ENCODE measurements at regions not wholly inside any gene's neighbourhood (a gene's known extent, or its start where the extent isn't known, plus 50 kb on each side); places are given as distances from the start of the nearest gene placed in this dataset.

DNA sequence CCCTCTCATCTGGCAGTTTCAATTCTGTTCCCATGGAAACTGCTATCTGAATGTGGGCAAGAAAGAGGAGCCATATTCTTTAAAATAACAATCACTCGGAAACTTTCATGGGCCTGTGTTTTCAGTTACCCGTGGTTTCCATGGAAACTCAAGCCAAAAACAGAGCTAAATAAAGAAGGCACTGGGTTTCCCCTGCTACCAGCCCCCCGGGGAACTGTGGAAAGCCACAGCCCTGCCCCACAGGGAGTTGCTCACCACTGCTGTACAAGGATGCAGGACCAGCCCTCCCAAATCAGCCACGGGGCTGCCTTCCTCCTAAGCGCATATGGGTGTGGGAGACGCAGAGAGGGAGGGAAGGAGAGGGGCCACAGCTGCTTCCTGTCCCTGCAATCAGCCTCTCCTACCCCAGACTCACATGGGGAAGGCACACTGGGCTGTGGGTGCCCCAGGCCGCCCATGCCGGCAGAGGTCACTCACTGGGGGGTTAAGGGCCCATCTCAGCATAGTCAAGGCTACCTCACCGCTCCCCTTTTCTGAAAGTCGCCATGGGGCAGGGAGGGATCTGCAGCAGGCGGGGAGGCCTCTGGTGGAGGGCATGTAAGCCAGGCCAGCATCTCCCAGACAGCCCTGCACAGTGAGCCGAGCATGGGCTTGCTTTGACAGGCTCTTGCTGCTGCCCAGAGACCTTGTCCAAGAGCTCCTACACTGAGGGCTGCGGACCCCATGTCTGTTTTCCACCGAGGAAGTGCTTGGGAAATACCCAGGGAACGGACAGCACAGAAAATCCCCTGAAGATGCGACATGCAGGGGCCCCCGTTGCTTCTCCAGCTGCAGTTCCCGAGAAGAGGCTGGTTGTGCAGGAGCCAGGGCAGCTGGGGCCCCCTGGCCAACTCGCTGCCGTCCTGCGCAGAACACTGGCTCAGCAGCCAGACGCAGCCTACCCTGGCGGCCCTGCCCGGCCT, 157.3 kb upstream of the PPP2R2D start:
- DNase-seq = peak; percentile 76

DNA sequence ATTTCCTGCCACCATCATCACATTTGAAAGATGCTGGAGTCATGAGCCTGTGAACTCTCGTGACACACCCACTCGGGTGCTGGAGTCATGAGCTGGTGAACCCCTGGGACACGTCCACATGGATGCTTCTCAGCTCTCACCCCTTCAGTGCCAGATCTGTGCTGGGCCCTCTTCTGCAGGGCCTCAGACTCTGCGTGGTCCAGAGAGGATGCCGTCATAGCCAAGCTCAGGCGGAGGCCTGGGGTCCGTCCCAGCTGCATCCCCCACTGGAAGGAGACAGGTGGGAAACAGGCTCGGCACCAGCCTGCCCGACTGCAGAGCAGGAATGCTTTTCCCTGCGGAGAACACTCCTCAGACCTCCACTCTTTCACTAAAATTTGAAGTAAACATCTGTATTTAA, 156.5 kb upstream of the PPP2R2D start:
- DNase-seq = no peak

DNA sequence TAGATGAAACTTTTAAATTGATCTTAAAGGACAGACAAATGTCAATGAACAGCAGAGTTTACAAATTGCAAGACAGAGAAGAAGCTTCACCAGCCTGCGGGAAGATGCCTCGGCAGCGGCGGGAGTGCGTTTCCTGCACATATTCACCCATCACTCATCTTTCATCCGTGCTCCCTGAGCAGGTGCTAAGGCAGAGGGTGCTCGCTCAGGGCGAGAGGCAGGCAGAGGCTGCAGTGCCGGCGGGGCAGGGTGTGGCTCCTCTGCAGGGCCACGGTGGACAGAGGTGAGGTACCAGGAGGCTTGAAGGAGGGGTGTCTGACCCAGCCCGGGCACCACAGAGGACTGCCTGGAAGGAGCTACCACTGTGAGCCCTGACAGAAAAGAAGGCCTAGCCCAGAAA, 155.2 kb upstream of the PPP2R2D start:
- no peak for DNase-seq

DNA sequence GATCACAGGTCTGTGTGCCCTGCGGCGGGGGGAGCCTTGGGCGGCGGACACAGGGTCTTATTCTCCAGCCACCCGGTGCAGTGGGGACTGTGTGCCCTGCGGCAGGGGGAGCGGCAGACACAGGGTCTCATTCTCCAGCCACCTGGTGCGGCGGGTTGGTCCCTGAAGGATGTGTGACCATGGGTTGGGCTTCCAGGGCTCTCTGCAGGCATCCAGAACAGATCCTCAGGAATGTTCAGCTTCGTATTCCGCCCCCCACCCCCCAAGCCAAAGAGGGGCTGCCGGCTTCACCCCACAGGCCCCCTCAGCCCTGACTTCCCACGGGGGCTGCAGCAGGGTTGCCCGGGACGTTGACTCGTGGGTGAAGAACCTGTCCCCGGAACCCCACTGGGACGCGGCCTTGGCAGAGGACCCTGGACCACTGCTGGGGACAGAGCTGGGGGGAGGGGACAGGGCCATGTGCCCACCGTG, 154.5 kb upstream of the PPP2R2D start:
- no peak for DNase-seq

DNA sequence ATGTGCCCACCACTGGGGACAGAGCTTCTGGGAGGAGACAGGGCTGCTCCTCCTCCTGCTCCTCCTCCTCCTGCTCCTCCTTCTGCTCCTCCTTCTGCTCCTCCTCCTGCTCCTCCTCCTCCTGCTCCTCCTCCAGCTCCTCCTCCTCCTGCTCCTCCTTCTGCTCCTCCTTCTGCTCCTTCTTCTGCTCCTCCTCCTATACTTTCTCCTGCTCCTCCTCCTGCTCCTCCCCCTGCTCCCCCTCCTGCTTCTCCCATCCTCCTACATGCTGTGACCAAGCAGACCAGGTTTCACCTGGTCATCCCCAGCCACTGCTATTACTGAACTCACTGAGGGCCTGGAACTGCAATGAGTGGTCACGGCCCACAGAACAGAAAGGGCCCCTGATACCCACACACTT, 154.0 kb upstream of the PPP2R2D start:
- DNase-seq = no peak

DNA sequence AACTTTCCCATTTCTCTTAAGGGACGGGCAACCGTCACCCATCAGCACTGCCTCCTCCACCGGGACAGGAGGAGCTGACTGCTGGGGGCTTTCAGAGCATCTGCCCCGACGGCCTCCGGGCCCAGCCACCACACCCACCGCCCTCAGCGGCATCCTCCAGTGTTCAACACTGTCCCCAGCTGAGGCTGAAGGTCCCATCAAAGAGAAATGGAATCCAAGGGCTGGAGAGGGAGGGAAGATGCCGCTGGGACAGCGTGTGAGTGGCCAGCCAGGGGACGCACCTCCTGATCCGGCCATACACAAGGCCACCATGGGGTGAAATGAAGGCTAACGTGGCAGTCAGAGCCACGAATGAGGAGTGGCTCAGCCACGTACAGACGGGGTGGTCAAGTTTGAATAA, 153.6 kb upstream of the PPP2R2D start:
- no peak for DNase-seq

- no peak for DNase-seq
Measured at GRCh38 chr10:131747791-131748190, 153.0 kb upstream of the PPP2R2D start.

GRCh38 chr10:131748191-131748590, 152.6 kb upstream of the PPP2R2D start:
- DNase-seq = no peak

DNA sequence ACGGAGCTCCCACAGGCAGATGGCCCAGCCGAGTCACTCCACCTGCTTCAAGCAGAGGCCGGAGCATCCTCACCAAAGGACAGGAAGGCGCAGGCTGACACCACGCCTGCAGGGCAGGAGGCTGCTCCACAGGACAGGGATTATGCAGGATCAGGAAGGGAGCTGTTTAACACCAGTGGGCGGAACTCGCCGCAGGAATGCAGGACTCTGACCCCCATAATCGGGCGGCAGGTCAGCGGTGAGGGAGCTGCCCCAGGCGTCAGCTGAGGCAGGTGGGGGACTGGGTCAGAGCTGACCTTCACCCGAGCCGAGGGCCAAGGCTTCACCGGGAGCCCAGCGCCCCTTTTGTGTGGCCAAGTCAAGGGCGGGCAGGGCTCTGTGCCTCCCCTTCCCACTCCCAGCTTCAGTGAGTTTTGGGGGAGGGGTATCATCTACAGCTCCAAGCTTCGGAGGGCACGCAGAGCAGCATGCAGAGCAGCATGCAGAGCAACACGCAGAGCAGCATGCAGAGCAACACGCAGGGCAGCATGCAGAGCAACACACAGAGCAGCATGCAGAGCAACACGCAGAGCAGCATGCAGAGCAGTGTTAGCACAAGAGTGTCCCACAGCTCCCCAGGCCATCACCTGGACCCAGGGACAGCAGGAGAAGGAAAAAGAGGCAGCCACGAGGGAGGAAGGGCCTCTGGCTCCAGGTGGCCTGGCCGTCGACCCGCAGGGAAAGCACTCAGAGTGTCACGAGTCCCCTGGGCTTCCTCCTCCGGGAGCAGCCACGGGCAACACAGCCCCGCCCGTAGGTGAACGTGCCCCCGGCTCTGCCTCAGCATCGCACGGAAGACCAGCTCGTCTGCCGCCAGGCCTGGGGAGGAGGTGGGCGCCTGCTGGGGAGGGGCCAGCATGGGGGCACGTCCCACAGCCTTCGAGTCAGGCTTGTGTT, 151.7 kb upstream of the PPP2R2D start:
- peak; percentile 63 for DNase-seq

DNA sequence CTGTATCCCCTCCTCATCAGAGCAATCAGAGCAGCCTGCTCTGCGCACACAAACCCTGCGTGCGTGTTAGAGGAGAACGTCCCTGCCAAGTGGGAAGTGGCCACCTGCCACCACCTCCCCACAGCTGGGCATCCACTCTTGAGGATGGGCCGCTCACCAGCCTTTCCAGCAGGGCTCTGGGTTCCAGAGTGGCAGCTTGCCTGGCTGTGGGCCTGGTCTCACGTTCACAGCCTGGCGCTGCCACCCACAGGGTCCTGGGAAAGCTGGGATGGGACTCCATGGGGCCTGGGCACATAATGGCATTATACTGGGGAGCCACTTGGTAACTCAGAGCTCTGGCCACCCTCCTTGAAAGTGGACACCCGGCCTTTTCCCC, 151.1 kb upstream of the PPP2R2D start:
- no peak for DNase-seq

GRCh38 chr10:131750171-131750895, 150.5 kb upstream of the PPP2R2D start:
- DNase-seq = no peak

DNA sequence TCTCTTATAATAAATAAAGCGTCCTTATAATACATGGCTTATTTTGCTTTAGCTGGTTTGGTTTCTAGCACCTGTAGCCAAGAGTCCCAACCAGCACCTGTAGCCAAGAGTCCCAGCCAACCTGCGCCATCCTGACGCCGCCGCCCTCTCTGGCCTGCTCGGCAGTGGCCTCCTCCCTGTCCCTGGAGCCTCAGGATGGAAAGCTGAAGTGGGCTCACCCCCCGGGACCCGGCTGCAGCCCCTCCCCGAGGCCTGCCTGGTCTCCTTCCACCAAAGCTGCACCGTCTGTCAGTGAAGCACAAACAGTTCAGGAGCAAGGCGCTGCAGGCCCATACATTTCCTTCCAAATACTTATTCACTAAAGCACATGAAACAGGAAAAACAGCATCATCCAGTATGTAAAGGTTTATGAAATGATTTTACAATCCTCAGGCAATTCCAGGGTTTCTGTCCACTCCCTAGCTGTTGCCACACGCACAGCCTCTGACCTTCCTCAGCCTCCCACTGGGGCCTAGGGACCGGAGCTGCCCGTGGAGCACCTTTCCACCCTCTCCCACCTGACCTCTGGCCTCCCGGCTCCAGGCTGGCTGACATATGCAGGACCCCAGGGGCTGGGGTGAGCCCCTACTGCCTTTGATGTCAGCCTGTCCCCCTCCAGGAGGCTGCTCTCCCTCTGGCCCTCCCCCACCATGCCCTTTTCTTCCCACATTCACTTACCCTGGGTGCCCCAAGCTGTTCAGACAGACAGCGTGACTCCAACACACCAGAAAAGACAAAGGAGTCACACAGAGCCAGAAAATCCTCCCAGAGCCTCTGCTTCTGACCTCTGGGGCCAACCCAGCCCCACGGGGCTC, 149.6 kb upstream of the PPP2R2D start:
- DNase-seq = peak; percentile 63

GRCh38 chr10:131751827-131752775, 148.7 kb upstream of the PPP2R2D start:
- no peak for DNase-seq

- DNase-seq = no peak
Measured at GRCh38 chr10:131753336-131753735, 147.5 kb upstream of the PPP2R2D start.

- no peak for DNase-seq
Measured at GRCh38 chr10:131755200-131755599, 145.6 kb upstream of the PPP2R2D start.

- peak; percentile 45 for DNase-seq
Measured at GRCh38 chr10:131757285-131758058, 143.3 kb upstream of the PPP2R2D start.

- DNase-seq = peak; percentile 68
Measured at GRCh38 chr10:131758062-131758938, 142.5 kb upstream of the PPP2R2D start.

GRCh38 chr10:131758939-131759301, 141.9 kb upstream of the PPP2R2D start:
- DNase-seq = no peak

GRCh38 chr10:131759347-131759746, 141.5 kb upstream of the PPP2R2D start:
- no peak for DNase-seq

Measured in eye (tissue), 1 donor.